ENCODE measurements at regions not wholly inside any gene's neighbourhood (a gene's known extent, or its start where the extent isn't known, plus 50 kb on each side); places are given as distances from the start of the nearest gene placed in this dataset.
A peak's percentile ranks its signal among the peaks of the same experiment; 100 is the strongest.

DNA sequence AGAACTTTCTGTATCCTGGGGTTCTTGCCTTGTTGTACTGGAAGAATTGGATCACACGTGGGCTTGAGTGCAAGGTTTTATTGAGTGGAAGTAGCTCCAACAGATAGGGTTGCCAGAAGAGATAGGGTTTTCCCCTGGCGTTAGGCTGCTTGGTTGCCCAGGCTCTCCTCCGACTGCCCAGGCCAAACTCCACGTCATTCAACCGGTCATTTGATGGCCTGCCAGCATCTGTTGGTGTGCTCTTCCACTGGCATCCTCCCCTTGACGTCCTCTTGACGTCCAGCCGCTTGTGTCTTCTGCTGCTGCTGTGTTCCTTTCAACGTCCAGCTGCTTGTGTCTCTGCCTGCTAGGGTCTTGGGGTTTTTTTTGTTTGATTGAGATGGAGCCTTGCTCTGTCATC lies 111.2 kb upstream of the XIST start:
- no peak for TF ChIP-seq SIN3A (IDR thresholded peaks at IDR 0.05; ENCODE audit: borderline replicate concordance, insufficient read depth, low read length)
- TF ChIP-seq, protein P1, sequence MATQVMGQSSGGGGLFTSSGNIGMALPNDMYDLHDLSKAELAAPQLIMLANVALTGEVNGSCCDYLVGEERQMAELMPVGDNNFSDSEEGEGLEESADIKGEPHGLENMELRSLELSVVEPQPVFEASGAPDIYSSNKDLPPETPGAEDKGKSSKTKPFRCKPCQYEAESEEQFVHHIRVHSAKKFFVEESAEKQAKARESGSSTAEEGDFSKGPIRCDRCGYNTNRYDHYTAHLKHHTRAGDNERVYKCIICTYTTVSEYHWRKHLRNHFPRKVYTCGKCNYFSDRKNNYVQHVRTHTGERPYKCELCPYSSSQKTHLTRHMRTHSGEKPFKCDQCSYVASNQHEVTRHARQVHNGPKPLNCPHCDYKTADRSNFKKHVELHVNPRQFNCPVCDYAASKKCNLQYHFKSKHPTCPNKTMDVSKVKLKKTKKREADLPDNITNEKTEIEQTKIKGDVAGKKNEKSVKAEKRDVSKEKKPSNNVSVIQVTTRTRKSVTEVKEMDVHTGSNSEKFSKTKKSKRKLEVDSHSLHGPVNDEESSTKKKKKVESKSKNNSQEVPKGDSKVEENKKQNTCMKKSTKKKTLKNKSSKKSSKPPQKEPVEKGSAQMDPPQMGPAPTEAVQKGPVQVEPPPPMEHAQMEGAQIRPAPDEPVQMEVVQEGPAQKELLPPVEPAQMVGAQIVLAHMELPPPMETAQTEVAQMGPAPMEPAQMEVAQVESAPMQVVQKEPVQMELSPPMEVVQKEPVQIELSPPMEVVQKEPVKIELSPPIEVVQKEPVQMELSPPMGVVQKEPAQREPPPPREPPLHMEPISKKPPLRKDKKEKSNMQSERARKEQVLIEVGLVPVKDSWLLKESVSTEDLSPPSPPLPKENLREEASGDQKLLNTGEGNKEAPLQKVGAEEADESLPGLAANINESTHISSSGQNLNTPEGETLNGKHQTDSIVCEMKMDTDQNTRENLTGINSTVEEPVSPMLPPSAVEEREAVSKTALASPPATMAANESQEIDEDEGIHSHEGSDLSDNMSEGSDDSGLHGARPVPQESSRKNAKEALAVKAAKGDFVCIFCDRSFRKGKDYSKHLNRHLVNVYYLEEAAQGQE (IDR thresholded peaks at IDR 0.05; ENCODE audit: insufficient read depth in 1 of 2, low read depth in 2 of 2, low read length in 2 of 2) = no peak
- TF ChIP-seq POLR2AphosphoS5 (IDR thresholded peaks at IDR 0.05; ENCODE audit: low read depth, low read length) = no peak
- TF ChIP-seq FOXP2 (optimal IDR thresholded peaks at IDR 0.05; ENCODE audit: borderline replicate concordance, extremely low read depth, extremely low read length, insufficient read depth) = no peak
- no peak for TF ChIP-seq TAF1 (IDR thresholded peaks at IDR 0.05; ENCODE audit: borderline replicate concordance, insufficient read depth, low read length)

DNA sequence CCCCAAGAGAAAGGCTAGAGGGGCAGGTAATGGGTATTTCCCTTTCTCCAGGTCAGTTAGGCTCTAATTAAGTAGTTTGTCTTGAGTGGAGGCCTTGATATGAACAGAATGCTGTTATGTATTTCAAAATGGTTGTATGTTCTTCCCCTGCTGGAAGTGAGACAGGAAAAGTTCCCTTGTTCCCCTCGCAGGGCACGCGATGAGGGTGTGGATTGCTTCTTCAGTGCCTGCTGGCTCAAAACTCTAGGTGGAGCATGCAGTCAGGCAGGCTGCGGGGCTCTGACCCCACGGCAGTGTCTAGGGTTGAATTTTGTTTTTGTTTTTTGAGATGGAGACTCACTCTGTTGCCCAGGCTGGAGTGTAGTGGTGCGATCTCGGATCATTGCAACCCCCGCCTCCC lies 110.4 kb upstream of the XIST start:
- TF ChIP-seq TAF1 (IDR thresholded peaks at IDR 0.05; ENCODE audit: borderline replicate concordance, insufficient read depth, low read length) (no peak), SIN3A (IDR thresholded peaks at IDR 0.05; ENCODE audit: borderline replicate concordance, insufficient read depth, low read length) (no peak), POLR2AphosphoS5 (IDR thresholded peaks at IDR 0.05; ENCODE audit: low read depth, low read length) (no peak), FOXP2 (optimal IDR thresholded peaks at IDR 0.05; ENCODE audit: borderline replicate concordance, extremely low read depth, extremely low read length, insufficient read depth) (no peak)
- TF ChIP-seq, protein P1 (IDR thresholded peaks at IDR 0.05; ENCODE audit: insufficient read depth in 1 of 2, low read depth in 2 of 2, low read length in 2 of 2) = no peak

DNA sequence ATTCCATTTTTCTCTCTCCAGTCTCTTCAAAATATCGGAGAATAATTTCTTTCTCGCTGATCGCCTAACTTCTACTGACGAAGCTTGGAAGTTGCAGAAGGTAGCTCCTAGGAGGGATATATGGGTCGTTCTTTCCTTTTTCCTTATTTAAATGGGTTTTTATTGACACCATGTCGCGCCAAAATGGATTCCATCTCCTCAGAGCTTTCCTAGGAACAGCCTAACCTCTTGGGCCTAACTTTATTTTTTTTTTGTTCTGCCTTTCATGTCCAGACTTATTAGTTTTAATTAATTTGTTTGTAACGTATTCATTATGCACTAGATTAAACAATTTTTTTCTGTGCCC lies 92.0 kb upstream of the XIST start:
- 0 out of 2 replicates have a peak, but pooled peaks have one; percentile 4 for TF ChIP-seq POLR2AphosphoS5 (IDR thresholded peaks at IDR 0.05; ENCODE audit: low read depth, low read length)
- TF ChIP-seq, protein P1 (IDR thresholded peaks at IDR 0.05; ENCODE audit: insufficient read depth in 1 of 2, low read depth in 2 of 2, low read length in 2 of 2) = no peak

DNA sequence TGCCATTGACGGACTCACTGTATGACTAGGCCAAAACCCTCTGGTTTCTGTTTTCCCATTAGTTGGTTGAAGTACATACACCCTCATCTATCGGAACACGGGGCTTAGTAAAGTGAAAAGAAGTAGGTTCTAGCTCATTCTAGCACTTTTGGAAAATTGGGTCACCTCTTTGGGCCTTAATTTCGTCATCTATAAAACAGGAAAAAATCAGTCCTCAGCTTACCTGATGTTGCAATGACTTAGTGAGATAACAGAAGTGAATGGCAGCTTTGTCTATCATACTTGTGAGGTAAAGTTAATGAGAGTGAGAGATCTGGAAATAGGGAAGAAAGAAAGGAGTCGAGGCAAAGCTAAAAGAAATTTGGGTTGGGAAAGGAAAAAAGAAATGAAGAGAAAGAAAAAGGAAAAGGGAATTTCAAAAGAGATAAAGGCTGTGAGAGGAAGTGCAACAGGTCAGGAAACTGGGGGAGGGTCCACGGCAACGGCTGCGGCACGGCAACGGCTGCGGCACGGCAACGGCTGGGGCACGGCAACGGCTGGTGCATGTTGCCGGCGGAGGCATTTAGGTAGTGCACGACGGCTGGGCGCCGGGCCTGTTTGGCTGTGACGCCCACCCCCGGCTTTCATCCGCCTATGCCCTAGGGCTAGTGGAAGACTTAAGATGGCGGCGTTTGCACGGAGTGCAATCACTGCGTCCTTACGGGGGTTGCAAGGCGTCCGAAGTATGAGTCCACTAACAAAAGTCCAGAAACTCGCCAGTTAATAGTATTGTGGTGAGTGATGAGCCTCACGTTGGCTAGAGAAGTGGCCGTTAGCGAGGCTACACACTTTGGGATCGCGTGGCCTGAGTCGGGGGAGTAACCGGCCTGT lies 91.4 kb upstream of the XIST start:
- peak; percentile 72; the same call in 1 of the 2 replicates for TF ChIP-seq TAF1 (IDR thresholded peaks at IDR 0.05; ENCODE audit: borderline replicate concordance, insufficient read depth, low read length)
- TF ChIP-seq SIN3A (IDR thresholded peaks at IDR 0.05; ENCODE audit: borderline replicate concordance, insufficient read depth, low read length) = no peak
- TF ChIP-seq POLR2AphosphoS5 (IDR thresholded peaks at IDR 0.05; ENCODE audit: low read depth, low read length) = peak; percentile 79
- TF ChIP-seq FOXP2 (optimal IDR thresholded peaks at IDR 0.05; ENCODE audit: borderline replicate concordance, extremely low read depth, extremely low read length, insufficient read depth) = peak; percentile 92
- TF ChIP-seq, protein P1 (IDR thresholded peaks at IDR 0.05; ENCODE audit: insufficient read depth in 1 of 2, low read depth in 2 of 2, low read length in 2 of 2) = 0 out of 4 replicates have a peak, but pooled peaks of 1 of the 2 experiments have one; percentile 20
